Nephron progenitor cell (in vitro differentiated cells): ENCODE measurements at regions not wholly inside any gene's neighbourhood (a gene's known extent, or its start where the extent isn't known, plus 50 kb on each side); places are given as distances from the start of the nearest gene placed in this dataset.
"Not testable (repeated sequence)": the region's sequence is repeated elsewhere in the genome, so short reads cannot be mapped to it uniquely, and the experiment has no call there.

Source experiments
- DNase-seq: peaks from one replicate; pipeline ENCODE4 v3.0.0; 2021
- H3K27ac Mint-ChIP-seq: 2 replicates; pipeline ENCODE4 v1.8.0; 2021; ENCODE audit warnings: mild to moderate bottlenecking, moderate library complexity, mixed read lengths
- H3K27me3 Mint-ChIP-seq: 2 replicates; pipeline ENCODE4 v1.8.0; 2021; ENCODE audit warnings: mild to moderate bottlenecking, low read depth, mixed read lengths; ENCODE audit not compliant: poor library complexity
- H3K36me3 Mint-ChIP-seq: 2 replicates; pipeline ENCODE4 v1.8.0; 2021; ENCODE audit warnings: low read depth, mixed read lengths
- H3K4me1 Mint-ChIP-seq: 2 replicates; pipeline ENCODE4 v1.8.0; 2021; ENCODE audit warnings: mixed read lengths
- H3K4me3 Mint-ChIP-seq: 2 replicates; pipeline ENCODE4 v1.8.0; 2021; ENCODE audit warnings: mild to moderate bottlenecking, moderate library complexity, mixed read lengths
- H3K9me3 Mint-ChIP-seq: 2 replicates; pipeline ENCODE4 v1.8.0; 2021; ENCODE audit warnings: mild to moderate bottlenecking, moderate library complexity, mixed read lengths
- TF ChIP-seq, protein P1 (sequence below): fragments of 200-600 bp; sonication (generic); IDR thresholded peaks from 2 replicates; pipeline ENCODE4 v1.5.0; 2021; ENCODE audit warnings: antibody characterized with exemption

DNA sequence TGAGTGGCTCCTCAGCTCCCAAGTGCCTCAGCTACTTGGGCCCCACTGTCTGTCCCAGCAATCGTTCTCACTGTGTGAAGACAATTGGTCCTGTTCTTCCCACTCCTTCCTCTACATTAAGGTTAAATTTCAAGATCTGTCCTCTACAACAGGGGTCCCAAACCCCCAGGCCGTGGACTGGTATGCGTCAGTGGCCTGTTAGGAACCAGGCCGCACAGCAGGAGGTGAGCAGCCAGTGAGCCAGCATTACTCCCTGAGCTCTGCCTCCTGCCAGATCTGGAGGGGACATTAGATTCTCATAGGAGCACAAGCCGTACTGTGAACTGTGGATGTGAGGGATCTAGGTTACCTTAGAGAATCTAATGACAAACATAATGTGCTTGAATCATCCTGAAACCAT, 376.9 kb upstream of the FZD8 start:
- TF ChIP-seq, protein P1, sequence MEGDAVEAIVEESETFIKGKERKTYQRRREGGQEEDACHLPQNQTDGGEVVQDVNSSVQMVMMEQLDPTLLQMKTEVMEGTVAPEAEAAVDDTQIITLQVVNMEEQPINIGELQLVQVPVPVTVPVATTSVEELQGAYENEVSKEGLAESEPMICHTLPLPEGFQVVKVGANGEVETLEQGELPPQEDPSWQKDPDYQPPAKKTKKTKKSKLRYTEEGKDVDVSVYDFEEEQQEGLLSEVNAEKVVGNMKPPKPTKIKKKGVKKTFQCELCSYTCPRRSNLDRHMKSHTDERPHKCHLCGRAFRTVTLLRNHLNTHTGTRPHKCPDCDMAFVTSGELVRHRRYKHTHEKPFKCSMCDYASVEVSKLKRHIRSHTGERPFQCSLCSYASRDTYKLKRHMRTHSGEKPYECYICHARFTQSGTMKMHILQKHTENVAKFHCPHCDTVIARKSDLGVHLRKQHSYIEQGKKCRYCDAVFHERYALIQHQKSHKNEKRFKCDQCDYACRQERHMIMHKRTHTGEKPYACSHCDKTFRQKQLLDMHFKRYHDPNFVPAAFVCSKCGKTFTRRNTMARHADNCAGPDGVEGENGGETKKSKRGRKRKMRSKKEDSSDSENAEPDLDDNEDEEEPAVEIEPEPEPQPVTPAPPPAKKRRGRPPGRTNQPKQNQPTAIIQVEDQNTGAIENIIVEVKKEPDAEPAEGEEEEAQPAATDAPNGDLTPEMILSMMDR: no peak

GRCh38 chr10:36017137-36017536, 375.0 kb upstream of the FZD8 start:
- Mint-ChIP-seq H3K4me3 (no peak overlapping the region), H3K27ac (no peak overlapping the region), H3K27me3 (peaks cover 2% of the 10 kb centered on the region), H3K4me1 (peaks cover 18% of the 10 kb centered on the region), H3K9me3 (peaks cover 3% of the 10 kb centered on the region), H3K36me3 (no peaks in the 10 kb centered on the region)
- no peak for DNase-seq
- TF ChIP-seq, protein P1: no peak

More for the DNA sequence above, 376.9 kb upstream of the FZD8 start:
- Mint-ChIP-seq H3K27ac (no peak overlapping the region), H3K27me3 (peaks cover 2% of the 10 kb centered on the region), H3K4me3 (no peak overlapping the region), H3K4me1 (peaks cover 15% of the 10 kb centered on the region), H3K36me3 (no peaks in the 10 kb centered on the region), H3K9me3 (peaks cover under 1% of the 10 kb centered on the region)
- no peak for DNase-seq

GRCh38 chr10:36007369-36007768, 365.3 kb upstream of the FZD8 start:
- H3K36me3 Mint-ChIP-seq: peaks cover 4% of the 10 kb centered on the region
- peaks cover 9% of the 10 kb centered on the region for H3K9me3 Mint-ChIP-seq
- no peaks in the 10 kb centered on the region for H3K27me3 Mint-ChIP-seq
- DNase-seq: no peak
- TF ChIP-seq, protein P1: no peak
- H3K4me1 Mint-ChIP-seq: no peaks in the 10 kb centered on the region
- no peak overlapping the region for H3K27ac Mint-ChIP-seq
- no peak overlapping the region for H3K4me3 Mint-ChIP-seq

GRCh38 chr10:36003688-36004087, 361.6 kb upstream of the FZD8 start:
- Mint-ChIP-seq H3K27me3 (no peaks in the 10 kb centered on the region), H3K4me1 (no peaks in the 10 kb centered on the region), H3K9me3 (peaks cover 11% of the 10 kb centered on the region), H3K36me3 (peaks cover 4% of the 10 kb centered on the region), H3K4me3 (no peak overlapping the region), H3K27ac (no peak overlapping the region)
- no peak for DNase-seq
- TF ChIP-seq, protein P1: no peak

DNA sequence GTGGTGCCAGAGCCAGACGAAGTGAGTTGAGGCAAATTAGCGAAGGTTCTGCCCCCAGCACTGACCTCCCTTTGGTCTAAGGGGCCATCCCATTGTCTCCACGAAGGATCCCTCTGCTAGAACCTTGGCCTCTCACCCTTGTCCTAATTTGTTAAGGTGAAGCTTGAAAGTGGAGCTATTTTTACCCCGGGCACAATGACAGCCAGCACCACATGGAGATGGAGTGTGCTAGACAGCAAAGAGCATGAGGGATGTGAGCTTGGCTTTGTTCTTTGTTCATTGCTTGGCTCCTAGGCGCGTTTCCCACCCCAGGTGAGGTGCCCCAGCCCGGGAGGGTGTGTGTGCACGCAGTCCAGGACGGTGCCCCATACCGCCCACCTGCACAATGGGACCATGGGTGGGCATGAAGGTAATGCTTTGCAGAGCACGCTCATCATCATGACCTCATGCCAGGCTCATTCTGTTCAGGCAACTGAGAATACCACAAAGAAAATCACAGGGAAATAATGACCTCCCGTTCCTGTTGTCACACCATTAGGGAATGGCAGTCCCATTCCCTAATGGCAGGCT, 361.0 kb upstream of the FZD8 start:
- no peak for DNase-seq
- Mint-ChIP-seq H3K27ac (no peak overlapping the region), H3K9me3 (peaks cover 11% of the 10 kb centered on the region), H3K27me3 (no peaks in the 10 kb centered on the region), H3K36me3 (peaks cover 4% of the 10 kb centered on the region), H3K4me1 (no peaks in the 10 kb centered on the region), H3K4me3 (no peak overlapping the region)
- TF ChIP-seq, protein P1: no peak

GRCh38 chr10:36002445-36002844, 360.3 kb upstream of the FZD8 start:
- Mint-ChIP-seq H3K36me3 (peaks cover 1% of the 10 kb centered on the region), H3K27me3 (no peaks in the 10 kb centered on the region), H3K4me1 (no peaks in the 10 kb centered on the region), H3K9me3 (peaks cover 8% of the 10 kb centered on the region), H3K27ac (no peak overlapping the region), H3K4me3 (no peak overlapping the region)
- DNase-seq: no peak
- TF ChIP-seq, protein P1: no peak

DNA sequence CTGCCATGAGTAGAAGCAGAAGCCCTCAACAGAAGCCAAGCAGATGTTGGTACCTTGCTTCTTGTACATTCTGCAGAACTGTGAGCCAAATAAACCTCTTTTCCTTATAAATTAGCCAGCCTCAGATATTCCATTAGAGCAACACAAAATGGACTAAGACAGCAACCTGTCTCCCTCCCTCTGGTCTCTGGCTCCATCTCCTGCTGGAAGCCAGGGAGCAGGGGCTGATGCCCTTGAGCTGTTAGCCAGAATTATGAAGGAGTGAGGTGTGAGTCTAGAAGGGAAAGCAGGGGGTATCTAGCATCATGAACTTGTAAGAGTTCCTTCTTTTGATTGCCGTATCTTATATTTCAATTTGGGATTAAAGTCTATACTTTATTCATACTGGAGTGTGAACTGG, 358.7 kb upstream of the FZD8 start:
- H3K27me3 Mint-ChIP-seq, H3K4me1 Mint-ChIP-seq, H3K4me3 Mint-ChIP-seq, H3K27ac Mint-ChIP-seq, H3K36me3 Mint-ChIP-seq, H3K9me3 Mint-ChIP-seq, DNase-seq: not testable (repeated sequence)
